ENCODE measurements at regions not wholly inside any gene's neighbourhood (a gene's known extent, or its start where the extent isn't known, plus 50 kb on each side); places are given as distances from the start of the nearest gene placed in this dataset.
A peak's percentile ranks its signal among the peaks of the same experiment; 100 is the strongest.
"Not testable (repeated sequence)": the region's sequence is repeated elsewhere in the genome, so short reads cannot be mapped to it uniquely, and the experiment has no call there.

DNA sequence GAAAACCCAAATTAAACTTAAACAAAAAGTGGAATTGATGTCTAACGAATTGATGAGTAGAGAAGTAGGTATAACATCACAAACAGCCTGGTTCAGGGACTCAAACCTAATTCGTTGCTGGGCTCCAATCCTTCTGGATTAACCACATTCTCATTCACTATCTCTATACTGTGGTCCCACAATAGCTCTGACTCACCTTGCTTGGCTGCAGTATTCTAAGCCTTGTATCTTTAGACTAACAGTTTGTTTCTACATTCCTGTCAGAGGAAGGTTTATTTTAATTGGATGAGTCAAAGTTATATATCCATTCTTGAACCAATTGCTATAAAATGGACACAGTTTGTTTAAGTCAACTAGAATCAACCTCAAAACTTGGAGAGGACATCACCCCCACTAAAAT lies 530.5 kb upstream of the PTCHD4 start:
- DNase-seq (ENCODE audit: low read depth, low spot score): peak; percentile 11

DNA sequence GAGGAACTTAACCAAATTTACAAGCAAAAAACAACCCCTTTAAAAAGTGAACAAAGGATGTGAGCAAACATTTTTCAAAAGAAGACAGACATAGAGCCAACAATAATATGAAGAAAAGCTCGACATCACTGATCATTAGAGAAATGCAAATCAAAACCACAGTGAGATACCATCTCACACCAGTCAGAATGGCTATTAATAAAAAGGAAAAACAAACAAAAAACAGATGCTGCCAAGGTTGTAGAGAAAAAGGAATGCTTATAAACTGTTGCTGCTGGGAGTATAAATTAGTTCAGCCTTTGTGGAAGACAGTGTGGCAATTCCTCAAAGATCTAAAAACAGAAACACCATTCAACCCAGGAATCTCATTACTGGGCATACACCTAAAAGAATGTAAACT lies 527.8 kb upstream of the PTCHD4 start:
- H3K4me3 ChIP-seq (ENCODE audit: control insufficient read depth in 2 of 3, extremely low read depth in 1 of 3, insufficient read depth in 2 of 3, low read depth in 1 of 3, low read length in 3 of 3); H3K27me3 ChIP-seq (ENCODE audit: control insufficient read depth, extremely low read depth, insufficient read depth, low read length); H3K9ac ChIP-seq (ENCODE audit: control insufficient read depth, extremely low read depth, insufficient read depth, low read length); H3K4me1 ChIP-seq (ENCODE audit: control insufficient read depth, extremely low read depth, insufficient read depth, low read length); DNase-seq (ENCODE audit: low read depth, low spot score); H2AFZ ChIP-seq (ENCODE audit: control insufficient read depth, low read length); H3K79me2 ChIP-seq (ENCODE audit: control insufficient read depth, insufficient read depth, low read length); H3K27ac ChIP-seq (ENCODE audit: control insufficient read depth, insufficient read depth, low read length); H3K4me2 ChIP-seq (ENCODE audit: control insufficient read depth, extremely low read depth, insufficient read depth, low read depth, low read length); H3K9me3 ChIP-seq (ENCODE audit: control insufficient read depth, low read depth, low read length); H4K20me1 ChIP-seq (ENCODE audit: control insufficient read depth, extremely low read depth, insufficient read depth, low read length); dilution Hi-C loops (cut with MboI; ENCODE audit: extremely low pct_ligation_motif_present, low sequenced_read_pairs); H3K36me3 ChIP-seq (ENCODE audit: control insufficient read depth in 2 of 2, extremely low read depth in 1 of 2, insufficient read depth in 2 of 2, low read length in 2 of 2); H3K9me1 ChIP-seq (ENCODE audit: control insufficient read depth, extremely low read depth, insufficient read depth, low read length); FAIRE-seq: not testable (repeated sequence)

More for the DNA sequence above, 530.5 kb upstream of the PTCHD4 start:
- no peaks in the 10 kb centered on the region for H3K27me3 ChIP-seq (ENCODE audit: control insufficient read depth, extremely low read depth, insufficient read depth, low read length)
- no peak overlapping the region for H3K4me2 ChIP-seq (ENCODE audit: control insufficient read depth, extremely low read depth, insufficient read depth, low read depth, low read length)
- TF ChIP-seq EZH2 (IDR thresholded peaks at IDR 0.05; ENCODE audit: low read length): no peak
- TF ChIP-seq, protein P1, sequence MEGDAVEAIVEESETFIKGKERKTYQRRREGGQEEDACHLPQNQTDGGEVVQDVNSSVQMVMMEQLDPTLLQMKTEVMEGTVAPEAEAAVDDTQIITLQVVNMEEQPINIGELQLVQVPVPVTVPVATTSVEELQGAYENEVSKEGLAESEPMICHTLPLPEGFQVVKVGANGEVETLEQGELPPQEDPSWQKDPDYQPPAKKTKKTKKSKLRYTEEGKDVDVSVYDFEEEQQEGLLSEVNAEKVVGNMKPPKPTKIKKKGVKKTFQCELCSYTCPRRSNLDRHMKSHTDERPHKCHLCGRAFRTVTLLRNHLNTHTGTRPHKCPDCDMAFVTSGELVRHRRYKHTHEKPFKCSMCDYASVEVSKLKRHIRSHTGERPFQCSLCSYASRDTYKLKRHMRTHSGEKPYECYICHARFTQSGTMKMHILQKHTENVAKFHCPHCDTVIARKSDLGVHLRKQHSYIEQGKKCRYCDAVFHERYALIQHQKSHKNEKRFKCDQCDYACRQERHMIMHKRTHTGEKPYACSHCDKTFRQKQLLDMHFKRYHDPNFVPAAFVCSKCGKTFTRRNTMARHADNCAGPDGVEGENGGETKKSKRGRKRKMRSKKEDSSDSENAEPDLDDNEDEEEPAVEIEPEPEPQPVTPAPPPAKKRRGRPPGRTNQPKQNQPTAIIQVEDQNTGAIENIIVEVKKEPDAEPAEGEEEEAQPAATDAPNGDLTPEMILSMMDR (optimal IDR thresholded peaks at IDR 0.05 in 1 of 3, IDR thresholded peaks at IDR 0.05 in 1 of 3, conservative IDR thresholded peaks at IDR 0.05 in 1 of 3; ENCODE audit: extremely low read depth in 1 of 3, insufficient read depth in 2 of 3, low read length in 3 of 3): no peak
- H3K9me1 ChIP-seq (ENCODE audit: control insufficient read depth, extremely low read depth, insufficient read depth, low read length): no peaks in the 10 kb centered on the region
- H3K27ac ChIP-seq (ENCODE audit: control insufficient read depth, insufficient read depth, low read length): no peak overlapping the region
- no peaks in the 10 kb centered on the region for H3K4me1 ChIP-seq (ENCODE audit: control insufficient read depth, extremely low read depth, insufficient read depth, low read length)
- FAIRE-seq: peak; percentile 46
- no peaks in the 10 kb centered on the region for H3K79me2 ChIP-seq (ENCODE audit: control insufficient read depth, insufficient read depth, low read length)
- no peaks in the 10 kb centered on the region for H4K20me1 ChIP-seq (ENCODE audit: control insufficient read depth, extremely low read depth, insufficient read depth, low read length)
- no peak overlapping the region for H3K9ac ChIP-seq (ENCODE audit: control insufficient read depth, extremely low read depth, insufficient read depth, low read length)
- no peak overlapping the region for H3K4me3 ChIP-seq (ENCODE audit: control insufficient read depth in 2 of 3, extremely low read depth in 1 of 3, insufficient read depth in 2 of 3, low read depth in 1 of 3, low read length in 3 of 3)
- dilution Hi-C loops (cut with MboI; ENCODE audit: extremely low pct_ligation_motif_present, low sequenced_read_pairs): no loop called here
- H2AFZ ChIP-seq (ENCODE audit: control insufficient read depth, low read length): no peak overlapping the region
- H3K36me3 ChIP-seq (ENCODE audit: control insufficient read depth in 2 of 2, extremely low read depth in 1 of 2, insufficient read depth in 2 of 2, low read length in 2 of 2): no peaks in the 10 kb centered on the region
- no peaks in the 10 kb centered on the region for H3K9me3 ChIP-seq (ENCODE audit: control insufficient read depth, low read depth, low read length)

DNA sequence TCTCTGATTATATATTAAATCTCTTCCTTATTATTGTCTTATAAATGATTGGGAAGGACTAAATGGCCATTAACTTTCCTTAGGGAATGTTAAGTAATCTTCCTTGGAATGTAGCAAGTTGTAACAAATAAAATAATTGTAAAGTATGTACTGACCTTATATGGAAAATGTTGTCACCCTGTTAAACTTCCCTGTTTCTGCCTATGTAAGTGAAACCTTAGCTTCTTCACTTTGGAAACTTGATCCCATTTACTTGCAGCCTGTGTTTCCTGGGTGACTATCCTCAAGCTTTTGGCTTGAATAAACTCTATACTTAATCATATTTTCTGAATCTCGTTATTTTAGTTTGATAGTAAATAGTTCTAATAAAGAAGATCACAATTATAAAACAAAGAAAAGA lies 519.5 kb upstream of the PTCHD4 start:
- H4K20me1 ChIP-seq (ENCODE audit: control insufficient read depth, extremely low read depth, insufficient read depth, low read length): no peaks in the 10 kb centered on the region
- no peak overlapping the region for H3K4me2 ChIP-seq (ENCODE audit: control insufficient read depth, extremely low read depth, insufficient read depth, low read depth, low read length)
- no peak overlapping the region for H3K4me3 ChIP-seq (ENCODE audit: control insufficient read depth in 2 of 3, extremely low read depth in 1 of 3, insufficient read depth in 2 of 3, low read depth in 1 of 3, low read length in 3 of 3)
- no peak overlapping the region for H3K27ac ChIP-seq (ENCODE audit: control insufficient read depth, insufficient read depth, low read length)
- no peaks in the 10 kb centered on the region for H3K27me3 ChIP-seq (ENCODE audit: control insufficient read depth, extremely low read depth, insufficient read depth, low read length)
- TF ChIP-seq, protein P1 (optimal IDR thresholded peaks at IDR 0.05 in 1 of 3, IDR thresholded peaks at IDR 0.05 in 1 of 3, conservative IDR thresholded peaks at IDR 0.05 in 1 of 3; ENCODE audit: extremely low read depth in 1 of 3, insufficient read depth in 2 of 3, low read length in 3 of 3): no peak
- no peaks in the 10 kb centered on the region for H3K79me2 ChIP-seq (ENCODE audit: control insufficient read depth, insufficient read depth, low read length)
- FAIRE-seq: no peak
- no peaks in the 10 kb centered on the region for H3K36me3 ChIP-seq (ENCODE audit: control insufficient read depth in 2 of 2, extremely low read depth in 1 of 2, insufficient read depth in 2 of 2, low read length in 2 of 2)
- dilution Hi-C loops (cut with MboI; ENCODE audit: extremely low pct_ligation_motif_present, low sequenced_read_pairs): no loop called here
- no peaks in the 10 kb centered on the region for H3K9me1 ChIP-seq (ENCODE audit: control insufficient read depth, extremely low read depth, insufficient read depth, low read length)
- H3K9ac ChIP-seq (ENCODE audit: control insufficient read depth, extremely low read depth, insufficient read depth, low read length): no peak overlapping the region
- no peak overlapping the region for H2AFZ ChIP-seq (ENCODE audit: control insufficient read depth, low read length)
- H3K9me3 ChIP-seq (ENCODE audit: control insufficient read depth, low read depth, low read length): no peaks in the 10 kb centered on the region
- peaks cover 9% of the 10 kb centered on the region for H3K4me1 ChIP-seq (ENCODE audit: control insufficient read depth, extremely low read depth, insufficient read depth, low read length)
- DNase-seq (ENCODE audit: low read depth, low spot score): peak; percentile 9

All from keratinocyte (primary cell).